Kidney tubule cell (primary cell): ENCODE measurements at regions not wholly inside any gene's neighbourhood (a gene's known extent, or its start where the extent isn't known, plus 50 kb on each side); places are given as distances from the start of the nearest gene placed in this dataset.
"Not testable (repeated sequence)": the region's sequence is repeated elsewhere in the genome, so short reads cannot be mapped to it uniquely, and the experiment has no call there.

Experiments
- DNase-seq: peaks from one replicate; pipeline ENCODE4 v3.0.0-alpha.2; 2018; ENCODE audit warnings: low spot score

GRCh38 chr9:67635067-67635466 is 223.7 kb upstream of the ANKRD20A1 start:
- not testable (repeated sequence) for DNase-seq

GRCh38 chr9:67611900-67612299 is 246.8 kb upstream of the ANKRD20A1 start:
- not testable (repeated sequence) for DNase-seq

- DNase-seq, result not testable (repeated sequence)
Observed at GRCh38 chr9:67609872-67610271, 248.9 kb upstream of the ANKRD20A1 start.

- not testable (repeated sequence) for DNase-seq
Observed at GRCh38 chr9:67609435-67609834, 249.3 kb upstream of the ANKRD20A1 start.

GRCh38 chr9:67605113-67605512 is 253.6 kb upstream of the ANKRD20A1 start:
- DNase-seq, result not testable (repeated sequence)

- not testable (repeated sequence) for DNase-seq
Observed at GRCh38 chr9:67603609-67604008, 255.1 kb upstream of the ANKRD20A1 start.

- not testable (repeated sequence) for DNase-seq
Observed at GRCh38 chr9:67592424-67592823, 266.3 kb upstream of the ANKRD20A1 start.

GRCh38 chr9:67555874-67556273 is 302.9 kb upstream of the ANKRD20A1 start:
- DNase-seq, result not testable (repeated sequence)

- not testable (repeated sequence) for DNase-seq
Observed at GRCh38 chr9:67550044-67550443, 308.7 kb upstream of the ANKRD20A1 start.

GRCh38 chr9:67529834-67530233 is 328.9 kb upstream of the ANKRD20A1 start:
- not testable (repeated sequence) for DNase-seq

GRCh38 chr9:67516938-67517337 is 341.8 kb upstream of the ANKRD20A1 start:
- DNase-seq, result not testable (repeated sequence)

- not testable (repeated sequence) for DNase-seq
Observed at GRCh38 chr9:67514587-67514986, 344.1 kb upstream of the ANKRD20A1 start.

- not testable (repeated sequence) for DNase-seq
Observed at GRCh38 chr9:67503728-67504369, 354.9 kb upstream of the ANKRD20A1 start.

- not testable (repeated sequence) for DNase-seq
Observed at GRCh38 chr9:67492028-67492427, 366.7 kb upstream of the ANKRD20A1 start.

GRCh38 chr9:67477465-67477864 is 381.3 kb upstream of the ANKRD20A1 start:
- not testable (repeated sequence) for DNase-seq

GRCh38 chr9:67470739-67471138 is 388.0 kb upstream of the ANKRD20A1 start:
- not testable (repeated sequence) for DNase-seq

GRCh38 chr9:67468326-67468725 is 390.4 kb upstream of the ANKRD20A1 start:
- DNase-seq, result not testable (repeated sequence)

GRCh38 chr9:67461796-67462757 is 396.7 kb upstream of the ANKRD20A1 start:
- DNase-seq, result not testable (repeated sequence)

GRCh38 chr9:67452941-67453340 is 405.8 kb upstream of the ANKRD20A1 start:
- not testable (repeated sequence) for DNase-seq

- not testable (repeated sequence) for DNase-seq
Observed at GRCh38 chr9:67442313-67442712, 416.4 kb upstream of the ANKRD20A1 start.

- DNase-seq, result not testable (repeated sequence)
Observed at GRCh38 chr9:67437011-67437410, 421.7 kb upstream of the ANKRD20A1 start.

GRCh38 chr9:67424881-67425280 is 432.5 kb upstream of the SPATA31A3 start:
- DNase-seq, result not testable (repeated sequence)
